ENCODE measurements at regions not wholly inside any gene's neighbourhood (a gene's known extent, or its start where the extent isn't known, plus 50 kb on each side); places are given as distances from the start of the nearest gene placed in this dataset.

DNA sequence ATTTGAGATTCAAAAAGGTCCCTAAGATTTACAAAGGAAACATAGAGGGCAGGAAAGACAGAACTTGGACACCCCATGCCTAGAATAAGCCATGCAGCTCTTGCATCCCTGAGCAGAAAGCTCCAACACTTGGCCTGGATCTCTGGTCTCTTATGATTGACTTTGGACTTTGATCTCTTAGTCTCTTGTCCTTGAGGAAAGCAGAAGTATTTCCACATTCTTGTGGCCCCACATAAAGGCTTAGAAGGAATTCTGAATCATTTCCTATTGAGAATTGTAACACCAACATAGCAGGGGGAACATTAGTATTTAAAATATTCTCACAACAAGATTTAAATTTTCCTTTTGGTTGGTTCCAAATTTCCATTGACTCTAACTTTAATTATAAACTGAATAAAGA, 283.7 kb upstream of the PRKD1 start:
- Histone ChIP-seq H3K4me1 (no peaks in the 10 kb centered on the region), H3K27ac (no peak overlapping the region), H3K9me3 (no peaks in the 10 kb centered on the region), H3K4me3 (no peak overlapping the region), H3K36me3 (no peaks in the 10 kb centered on the region), H3K27me3 (no peaks in the 10 kb centered on the region)
- TF ChIP-seq CTCF (IDR thresholded peaks at IDR 0.05) (no peak), POLR2A (IDR thresholded peaks at IDR 0.05) (no peak)
- DNase-seq = no peak
- intact Hi-C loops (cut with DNase I) = no loop called here

DNA sequence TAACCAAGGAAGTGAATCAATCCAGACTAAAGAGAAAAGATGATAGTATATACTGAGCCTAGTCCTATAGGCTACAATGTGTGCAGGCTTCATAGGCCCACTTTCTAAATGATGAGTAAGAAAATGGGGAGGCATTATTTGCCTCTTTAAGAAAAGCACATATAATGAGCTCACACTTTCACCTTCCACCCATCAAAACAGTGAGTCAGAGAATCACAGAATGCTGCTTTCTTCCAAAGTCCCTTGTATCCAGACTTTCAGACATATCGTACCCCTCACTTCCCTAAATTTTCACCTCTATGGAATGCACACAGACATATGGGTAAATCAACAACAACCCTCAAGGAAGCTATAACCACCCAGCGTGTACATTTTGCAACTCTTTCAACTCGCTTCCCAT, 286.4 kb upstream of the PRKD1 start:
- WGBS, 2 donors = 60% methylated on average over 3 of the region's 3 CpGs
- no peak overlapping the region for H3K27ac ChIP-seq
- DNase-seq = no peak
- H3K36me3 ChIP-seq = no peaks in the 10 kb centered on the region
- no peaks in the 10 kb centered on the region for H3K4me1 ChIP-seq
- no peaks in the 10 kb centered on the region for H3K27me3 ChIP-seq
- H3K4me3 ChIP-seq = no peak overlapping the region
- TF ChIP-seq CTCF (IDR thresholded peaks at IDR 0.05) (no peak), POLR2A (IDR thresholded peaks at IDR 0.05) (no peak)
- no peaks in the 10 kb centered on the region for H3K9me3 ChIP-seq
- intact Hi-C loops (cut with DNase I) = no loop called here

DNA sequence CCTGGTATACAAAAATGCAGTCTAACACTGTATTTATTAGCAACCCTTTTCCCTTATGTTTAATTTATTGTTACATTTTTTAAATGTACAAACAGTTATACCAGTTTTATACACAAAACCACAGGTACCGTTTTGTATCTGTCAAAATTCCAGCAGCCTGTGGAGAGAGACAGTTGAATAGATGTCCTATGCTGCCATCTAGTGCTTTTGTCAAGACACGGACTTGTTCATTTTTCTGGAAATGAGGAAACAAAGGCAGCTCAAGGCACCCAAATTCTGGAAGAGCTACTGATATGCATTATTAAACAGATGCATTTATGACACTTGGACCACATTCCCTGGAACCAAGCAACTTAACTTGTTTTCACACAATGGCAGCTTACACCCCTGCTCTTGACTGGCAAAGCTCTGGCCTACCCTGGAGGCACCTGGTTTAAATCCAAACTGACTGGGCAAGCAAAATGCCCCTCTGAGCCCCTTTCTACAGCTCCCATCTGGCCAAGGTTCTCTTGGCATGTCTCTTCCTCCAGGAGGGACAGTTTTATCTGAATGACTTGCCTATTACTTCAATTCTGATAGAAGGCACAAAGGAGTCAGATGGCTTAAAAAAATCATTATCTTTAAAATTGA, 286.9 kb upstream of the PRKD1 start:
- DNase-seq = no peak
- no peak overlapping the region for H3K4me3 ChIP-seq
- H3K9me3 ChIP-seq = no peaks in the 10 kb centered on the region
- H3K36me3 ChIP-seq = no peaks in the 10 kb centered on the region
- 0% methylated on average over 2 of the region's 2 CpGs for WGBS, 2 donors
- TF ChIP-seq POLR2A (IDR thresholded peaks at IDR 0.05) (no peak), CTCF (IDR thresholded peaks at IDR 0.05) (peak in 4 of 6 experiments; percentile 43 to 60 (median 54))
- intact Hi-C loops (cut with DNase I) = no loop called here
- H3K27me3 ChIP-seq = no peaks in the 10 kb centered on the region
- H3K4me1 ChIP-seq = peaks cover 0 to 3% (median 0%) of the 10 kb centered on the region in 3 donors
- H3K27ac ChIP-seq = no peak overlapping the region

DNA sequence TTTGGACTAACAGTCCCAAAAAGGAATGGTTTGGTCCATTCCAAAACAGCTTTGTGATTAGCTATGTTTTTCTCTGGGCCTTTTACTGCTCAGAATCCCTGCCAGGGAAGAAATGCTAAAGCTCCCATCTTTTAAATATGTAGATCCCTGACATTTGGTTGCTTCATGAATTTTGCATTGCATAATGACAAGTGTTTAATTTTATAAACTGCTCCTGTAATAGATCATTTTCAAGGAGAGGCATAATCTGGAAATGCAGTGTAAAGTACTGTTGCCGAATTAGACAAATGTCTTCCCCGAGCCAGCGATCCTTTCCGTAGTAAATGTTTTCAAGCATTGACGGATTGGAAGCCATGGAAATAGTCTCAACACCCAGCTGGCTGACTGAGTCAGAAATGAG, 291.3 kb upstream of the PRKD1 start:
- H3K36me3 ChIP-seq = no peaks in the 10 kb centered on the region
- intact Hi-C loops (cut with DNase I) = no loop called here
- WGBS, 2 donors = 53 to 85% methylated on average over 5 of the region's 5 CpGs
- DNase-seq = no peak
- H3K27me3 ChIP-seq = no peaks in the 10 kb centered on the region
- peak overlapping the region in 3 of 4 donors; percentile 7 to 79 (median 70) for H3K27ac ChIP-seq
- no peaks in the 10 kb centered on the region for H3K9me3 ChIP-seq
- TF ChIP-seq POLR2A (IDR thresholded peaks at IDR 0.05) (no peak), CTCF (IDR thresholded peaks at IDR 0.05) (no peak)
- H3K4me3 ChIP-seq = no peak overlapping the region
- H3K4me1 ChIP-seq = peaks cover 3 to 32% (median 13%) of the 10 kb centered on the region in 3 donors

DNA sequence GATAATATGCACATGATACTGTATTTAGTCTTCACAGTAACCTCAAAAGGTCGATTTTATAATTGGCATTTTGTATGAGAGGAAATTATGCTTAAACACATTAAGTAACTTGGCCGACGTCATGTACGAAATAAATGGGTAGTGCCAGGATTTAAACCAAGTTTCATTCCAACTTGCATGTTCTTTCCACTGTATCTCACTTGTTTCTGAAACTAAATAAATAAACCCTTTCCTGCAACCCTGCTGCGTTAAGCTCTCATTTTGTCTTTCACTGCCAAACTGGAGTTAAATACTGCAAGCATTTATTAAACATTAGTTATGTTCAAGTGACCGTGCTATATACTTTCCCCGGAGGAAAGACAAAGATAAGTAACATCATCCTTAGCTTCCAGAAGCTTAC, 293.9 kb upstream of the PRKD1 start:
- TF ChIP-seq CTCF (IDR thresholded peaks at IDR 0.05) = no peak
- no peak for TF ChIP-seq POLR2A (IDR thresholded peaks at IDR 0.05)
- intact Hi-C loops (cut with DNase I) = no loop called here
- Histone ChIP-seq H3K27ac (peak overlapping the region; percentile 22 to 82 (median 74)), H3K36me3 (no peaks in the 10 kb centered on the region), H3K27me3 (no peaks in the 10 kb centered on the region), H3K4me1 (peaks cover 3 to 56% (median 28%) of the 10 kb centered on the region in 3 donors), H3K4me3 (no peak overlapping the region), H3K9me3 (no peaks in the 10 kb centered on the region)
- DNase-seq = no peak
- WGBS, 2 donors = 11 to 15% methylated on average over 7 of the region's 7 CpGs

Data from esophagus squamous epithelium (tissue), 5 donors.